ENCODE measurements at regions not wholly inside any gene's neighbourhood (a gene's known extent, or its start where the extent isn't known, plus 50 kb on each side); places are given as distances from the start of the nearest gene placed in this dataset.

DNA sequence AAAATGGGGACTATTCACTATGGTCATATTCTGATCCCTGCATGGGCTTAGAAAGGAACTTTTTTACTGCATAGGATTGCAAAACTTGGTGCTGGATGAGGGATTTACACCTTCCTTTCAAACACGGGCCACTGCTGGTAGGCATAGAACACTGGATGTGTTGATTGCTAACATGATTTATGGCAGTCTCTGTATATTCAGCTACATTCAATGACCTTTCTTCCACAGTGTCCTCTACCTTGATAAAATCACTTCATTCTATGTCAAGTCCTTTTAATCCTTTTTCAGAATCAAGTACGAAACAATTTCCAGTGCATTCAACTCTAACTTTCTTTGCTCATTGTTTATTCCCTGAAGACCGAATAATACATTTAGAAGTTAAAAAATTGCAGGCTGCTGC is 91.9 kb upstream of the ATG10 start:
- H3K79me2 ChIP-seq (ENCODE audit: control insufficient read depth, insufficient read depth, low read length), result no peaks in the 10 kb centered on the region
- TF ChIP-seq, protein P1, sequence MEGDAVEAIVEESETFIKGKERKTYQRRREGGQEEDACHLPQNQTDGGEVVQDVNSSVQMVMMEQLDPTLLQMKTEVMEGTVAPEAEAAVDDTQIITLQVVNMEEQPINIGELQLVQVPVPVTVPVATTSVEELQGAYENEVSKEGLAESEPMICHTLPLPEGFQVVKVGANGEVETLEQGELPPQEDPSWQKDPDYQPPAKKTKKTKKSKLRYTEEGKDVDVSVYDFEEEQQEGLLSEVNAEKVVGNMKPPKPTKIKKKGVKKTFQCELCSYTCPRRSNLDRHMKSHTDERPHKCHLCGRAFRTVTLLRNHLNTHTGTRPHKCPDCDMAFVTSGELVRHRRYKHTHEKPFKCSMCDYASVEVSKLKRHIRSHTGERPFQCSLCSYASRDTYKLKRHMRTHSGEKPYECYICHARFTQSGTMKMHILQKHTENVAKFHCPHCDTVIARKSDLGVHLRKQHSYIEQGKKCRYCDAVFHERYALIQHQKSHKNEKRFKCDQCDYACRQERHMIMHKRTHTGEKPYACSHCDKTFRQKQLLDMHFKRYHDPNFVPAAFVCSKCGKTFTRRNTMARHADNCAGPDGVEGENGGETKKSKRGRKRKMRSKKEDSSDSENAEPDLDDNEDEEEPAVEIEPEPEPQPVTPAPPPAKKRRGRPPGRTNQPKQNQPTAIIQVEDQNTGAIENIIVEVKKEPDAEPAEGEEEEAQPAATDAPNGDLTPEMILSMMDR (conservative IDR thresholded peaks at IDR 0.05 in 1 of 2, IDR thresholded peaks at IDR 0.05 in 1 of 2; ENCODE audit: low read depth in 1 of 2, low read length in 2 of 2), result no peak
- no peak for TF ChIP-seq EZH2 (IDR thresholded peaks at IDR 0.05; ENCODE audit: low read length, missing control alignments)
- H3K4me2 ChIP-seq (ENCODE audit: extremely low read depth, insufficient read depth, low read length), result no peak overlapping the region
- no peaks in the 10 kb centered on the region for H4K20me1 ChIP-seq (ENCODE audit: control insufficient read depth, extremely low read depth, insufficient read depth, low read length)
- H3K9me3 ChIP-seq (ENCODE audit: control insufficient read depth, insufficient read depth, low read depth, low read length), result no peaks in the 10 kb centered on the region
- no peaks in the 10 kb centered on the region for H3K36me3 ChIP-seq (ENCODE audit: control insufficient read depth, insufficient read depth, low read length)
- H3K4me3 ChIP-seq (replicated peaks in 1 of 4; ENCODE audit: control extremely low read depth in 1 of 4, insufficient read depth in 1 of 4, low read depth in 3 of 4, low read length in 4 of 4), result no peak overlapping the region
- H3K27ac ChIP-seq (ENCODE audit: insufficient read depth, low read length), result no peak overlapping the region
- H3K27me3 ChIP-seq (ENCODE audit: control insufficient read depth, insufficient read depth, low read length), result no peaks in the 10 kb centered on the region
- DNase-seq (ENCODE audit: low read depth in 2 of 2), result no peak
- no peak overlapping the region for H2AFZ ChIP-seq (ENCODE audit: low read length)
- H3K4me1 ChIP-seq (ENCODE audit: control insufficient read depth, extremely low read depth, insufficient read depth, low read length), result no peaks in the 10 kb centered on the region
- H3K9ac ChIP-seq (ENCODE audit: insufficient read depth, low read length), result no peak overlapping the region

DNA sequence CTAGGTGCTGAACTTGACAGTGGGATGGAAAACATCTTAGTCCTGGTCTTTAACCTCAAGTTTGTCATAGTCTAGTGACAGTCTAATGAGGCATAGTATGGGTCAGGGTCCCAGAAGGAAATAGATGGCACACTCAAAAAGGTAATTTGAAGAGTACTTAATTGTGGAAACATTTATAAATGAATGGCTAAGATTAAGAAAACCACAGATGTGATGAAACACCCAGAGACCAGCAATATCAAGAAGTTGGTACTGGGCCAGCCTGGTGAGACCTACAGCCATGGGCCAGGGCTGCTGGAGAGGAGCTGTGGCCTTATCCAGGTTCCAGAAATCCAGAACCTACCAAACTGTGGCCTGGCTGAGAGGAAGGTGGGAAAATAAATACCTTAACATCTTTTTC is 93.5 kb upstream of the ATG10 start:
- Histone ChIP-seq H3K36me3 (ENCODE audit: control insufficient read depth, insufficient read depth, low read length) (no peaks in the 10 kb centered on the region), H3K4me3 (replicated peaks in 1 of 4; ENCODE audit: control extremely low read depth in 1 of 4, insufficient read depth in 1 of 4, low read depth in 3 of 4, low read length in 4 of 4) (no peak overlapping the region), H3K4me2 (ENCODE audit: extremely low read depth, insufficient read depth, low read length) (no peak overlapping the region), H3K27ac (ENCODE audit: insufficient read depth, low read length) (no peak overlapping the region), H4K20me1 (ENCODE audit: control insufficient read depth, extremely low read depth, insufficient read depth, low read length) (no peaks in the 10 kb centered on the region), H3K9ac (ENCODE audit: insufficient read depth, low read length) (no peak overlapping the region), H3K27me3 (ENCODE audit: control insufficient read depth, insufficient read depth, low read length) (no peaks in the 10 kb centered on the region), H2AFZ (ENCODE audit: low read length) (no peak overlapping the region), H3K4me1 (ENCODE audit: control insufficient read depth, extremely low read depth, insufficient read depth, low read length) (no peaks in the 10 kb centered on the region), H3K9me3 (ENCODE audit: control insufficient read depth, insufficient read depth, low read depth, low read length) (no peaks in the 10 kb centered on the region), H3K79me2 (ENCODE audit: control insufficient read depth, insufficient read depth, low read length) (no peaks in the 10 kb centered on the region)
- peak in 1 of 2 donors; percentile 5 for DNase-seq (ENCODE audit: low read depth in 2 of 2)
- no peak for TF ChIP-seq EZH2 (IDR thresholded peaks at IDR 0.05; ENCODE audit: low read length, missing control alignments)
- TF ChIP-seq, protein P1 (conservative IDR thresholded peaks at IDR 0.05 in 1 of 2, IDR thresholded peaks at IDR 0.05 in 1 of 2; ENCODE audit: low read depth in 1 of 2, low read length in 2 of 2), result no peak

DNA sequence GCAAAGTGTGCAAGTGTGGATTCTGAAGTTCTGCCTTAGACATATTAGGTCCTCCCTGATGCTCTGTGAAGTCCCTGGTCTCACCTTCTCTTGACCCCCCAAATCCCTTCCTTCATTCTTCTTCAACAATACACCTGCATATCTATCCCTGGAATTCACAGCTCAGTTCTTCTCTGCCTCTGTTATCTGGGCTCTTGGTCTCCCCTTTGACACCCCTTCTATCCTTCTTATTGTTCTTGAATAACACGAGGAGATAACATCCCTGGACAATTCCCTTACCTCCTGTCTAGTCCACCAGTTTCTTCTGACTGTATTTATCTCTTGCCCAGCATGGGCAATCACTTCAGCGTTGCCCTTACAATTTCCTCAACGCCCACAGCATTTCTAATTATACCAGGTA is 104.8 kb upstream of the ATG10 start:
- H2AFZ ChIP-seq (ENCODE audit: low read length), result no peak overlapping the region

More for the DNA sequence above, 104.8 kb upstream of the ATG10 start:
- TF ChIP-seq, protein P1 (conservative IDR thresholded peaks at IDR 0.05 in 1 of 2, IDR thresholded peaks at IDR 0.05 in 1 of 2; ENCODE audit: low read depth in 1 of 2, low read length in 2 of 2), result no peak
- TF ChIP-seq EZH2 (IDR thresholded peaks at IDR 0.05; ENCODE audit: low read length, missing control alignments), result no peak
- no peak for DNase-seq (ENCODE audit: low read depth in 2 of 2)
- H3K9ac ChIP-seq (ENCODE audit: insufficient read depth, low read length), result no peak overlapping the region
- H3K4me3 ChIP-seq (replicated peaks in 1 of 4; ENCODE audit: control extremely low read depth in 1 of 4, insufficient read depth in 1 of 4, low read depth in 3 of 4, low read length in 4 of 4), result no peak overlapping the region
- no peaks in the 10 kb centered on the region for H3K27me3 ChIP-seq (ENCODE audit: control insufficient read depth, insufficient read depth, low read length)
- no peaks in the 10 kb centered on the region for H3K9me3 ChIP-seq (ENCODE audit: control insufficient read depth, insufficient read depth, low read depth, low read length)
- no peak overlapping the region for H3K4me2 ChIP-seq (ENCODE audit: extremely low read depth, insufficient read depth, low read length)
- no peaks in the 10 kb centered on the region for H3K4me1 ChIP-seq (ENCODE audit: control insufficient read depth, extremely low read depth, insufficient read depth, low read length)
- H3K36me3 ChIP-seq (ENCODE audit: control insufficient read depth, insufficient read depth, low read length), result no peaks in the 10 kb centered on the region
- H3K79me2 ChIP-seq (ENCODE audit: control insufficient read depth, insufficient read depth, low read length), result no peaks in the 10 kb centered on the region
- H3K27ac ChIP-seq (ENCODE audit: insufficient read depth, low read length), result no peak overlapping the region
- no peaks in the 10 kb centered on the region for H4K20me1 ChIP-seq (ENCODE audit: control insufficient read depth, extremely low read depth, insufficient read depth, low read length)
